GM20431 (cell line): ENCODE measurements at regions not wholly inside any gene's neighbourhood (a gene's known extent, or its start where the extent isn't known, plus 50 kb on each side); places are given as distances from the start of the nearest gene placed in this dataset.

Source experiments
- in situ Hi-C: fragments of 300-500 bp; cut with MseI, MboI; formaldehyde crosslinking; loops from one replicate; pipeline ENCODE4 v1.15.0; 2020; ENCODE audit warnings: low sequenced_read_pairs; ENCODE audit not compliant: unreplicated experiment

GRCh38 chr5:82816926-82817325 lies 260.3 kb downstream of the TMEM167A start:
- in situ Hi-C loops = no loop called here

- in situ Hi-C loops = no loop called here
These were observed 261.3 kb downstream of the TMEM167A start for GRCh38 chr5:82815871-82816270.

GRCh38 chr5:82813861-82814260 lies 263.3 kb downstream of the TMEM167A start:
- in situ Hi-C loops = no loop called here

GRCh38 chr5:82812575-82812974 lies 264.6 kb downstream of the TMEM167A start:
- in situ Hi-C loops = no loop called here

GRCh38 chr5:82811490-82811889 lies 265.7 kb downstream of the TMEM167A start:
- in situ Hi-C loops = no loop called here

- in situ Hi-C loops = no loop called here
These were observed 267.6 kb downstream of the TMEM167A start for GRCh38 chr5:82809420-82810143.

GRCh38 chr5:82808960-82809359 lies 268.2 kb downstream of the TMEM167A start:
- in situ Hi-C loops = no loop called here

GRCh38 chr5:82807021-82807420 lies 270.2 kb downstream of the TMEM167A start:
- in situ Hi-C loops = no loop called here

GRCh38 chr5:82806513-82806912 lies 270.7 kb downstream of the TMEM167A start:
- in situ Hi-C loops = no loop called here

- in situ Hi-C loops = no loop called here
These were observed 273.0 kb downstream of the TMEM167A start for GRCh38 chr5:82804155-82804690.

- in situ Hi-C loops = no loop called here
These were observed 274.2 kb downstream of the TMEM167A start for GRCh38 chr5:82802954-82803353.

- in situ Hi-C loops = no loop called here
These were observed 276.4 kb downstream of the TMEM167A start for GRCh38 chr5:82800826-82801225.

- in situ Hi-C loops = no loop called here
These were observed 277.7 kb downstream of the TMEM167A start for GRCh38 chr5:82799361-82800077.

- in situ Hi-C loops = no loop called here
These were observed 278.5 kb downstream of the TMEM167A start for GRCh38 chr5:82798676-82799075.

- in situ Hi-C loops = no loop called here
These were observed 280.4 kb downstream of the TMEM167A start for GRCh38 chr5:82796643-82797416.

GRCh38 chr5:82794876-82795275 lies 282.3 kb downstream of the TMEM167A start:
- in situ Hi-C loops = no loop called here

GRCh38 chr5:82793808-82794419 lies 283.3 kb downstream of the TMEM167A start:
- in situ Hi-C loops = no loop called here

GRCh38 chr5:82792096-82792495 lies 285.1 kb downstream of the TMEM167A start:
- in situ Hi-C loops = no loop called here

- in situ Hi-C loops = no loop called here
These were observed 288.1 kb downstream of the TMEM167A start for GRCh38 chr5:82789095-82789494.

- in situ Hi-C loops = no loop called here
These were observed 290.4 kb downstream of the TMEM167A start for GRCh38 chr5:82786748-82787147.
